Osteoblast (primary cell): ENCODE measurements at regions not wholly inside any gene's neighbourhood (a gene's known extent, or its start where the extent isn't known, plus 50 kb on each side); places are given as distances from the start of the nearest gene placed in this dataset.

ENCODE experiments used
- DNase-seq: peaks from one replicate; pipeline ENCODE4 v3.0.0; 2011; ENCODE audit warnings: low spot score, mixed read lengths; ENCODE audit not compliant: insufficient read length; ENCODE audit errors: missing footprints
- H2AFZ ChIP-seq: 2 replicates; pipeline ENCODE4 v1.6.0; 2011; ENCODE audit warnings: mild to moderate bottlenecking, low read length
- H3K27ac ChIP-seq: 2 replicates; pipeline ENCODE4 v1.5.1; 2011; ENCODE audit warnings: mild to moderate bottlenecking, low read depth, low read length, moderate library complexity
- H3K27me3 ChIP-seq: 2 replicates; pipeline ENCODE4 v1.6.0; 2012; ENCODE audit warnings: mild to moderate bottlenecking, control low read depth, inconsistent platforms, low read length, moderate library complexity; ENCODE audit not compliant: insufficient read depth
- H3K36me3 ChIP-seq: 2 replicates; pipeline ENCODE4 v1.5.1; 2011; ENCODE audit warnings: mild to moderate bottlenecking, low read length, control low read depth, moderate library complexity; ENCODE audit not compliant: insufficient read depth
- H3K4me1 ChIP-seq: 2 replicates; pipeline ENCODE4 v1.5.1; 2011; ENCODE audit warnings: mild to moderate bottlenecking, low read length, control low read depth, moderate library complexity; ENCODE audit not compliant: insufficient read depth
- H3K4me2 ChIP-seq: 2 replicates; pipeline ENCODE4 v1.6.0; 2011; ENCODE audit warnings: mild to moderate bottlenecking, low read length; ENCODE audit not compliant: insufficient read depth
- H3K4me3 ChIP-seq: fragments of 200-600 bp; sonication (generic); 3 replicates; pipeline ENCODE4 v1.5.1; 2012; ENCODE audit warnings: mild to moderate bottlenecking, low read length, inconsistent platforms; ENCODE audit not compliant: insufficient read depth
- H3K79me2 ChIP-seq: 2 replicates; pipeline ENCODE4 v1.6.0; 2012; ENCODE audit warnings: mild to moderate bottlenecking, low read length, control low read depth, inconsistent platforms; ENCODE audit not compliant: insufficient read depth
- H3K9me3 ChIP-seq: 2 replicates; pipeline ENCODE4 v1.5.1; 2011; ENCODE audit warnings: low read depth, low read length, control low read depth
- H4K20me1 ChIP-seq: 2 replicates; pipeline ENCODE4 v1.6.0; 2012; ENCODE audit warnings: mild to moderate bottlenecking, low read length, control low read depth; ENCODE audit not compliant: insufficient read depth
- CTCF ChIP-seq: IDR thresholded peaks from 2 replicates; pipeline ENCODE4 v1.5.1; 2011; ENCODE audit warnings: mild to moderate bottlenecking, low read depth, low read length, moderate library complexity; ENCODE audit errors: extremely low read depth

DNA sequence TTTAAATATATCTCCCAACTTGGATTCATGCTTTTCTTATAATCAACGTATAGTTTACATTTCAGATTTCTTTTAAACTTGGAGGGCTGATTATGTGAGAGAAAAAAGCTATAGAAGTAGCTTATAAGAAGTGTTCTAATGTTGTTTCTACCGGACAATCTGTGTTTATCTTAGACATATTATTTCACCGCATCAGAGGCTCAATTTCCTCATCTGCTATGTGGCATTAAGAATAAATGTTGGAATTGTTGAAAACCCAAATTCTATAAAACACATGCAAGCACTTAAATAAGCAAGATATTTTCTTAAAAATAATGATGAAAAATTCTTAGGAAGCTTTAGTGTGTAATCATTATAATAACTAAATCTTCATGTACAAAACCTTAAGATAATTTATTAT, 407.9 kb downstream of the HRH4 start:
- Histone ChIP-seq H2AFZ (no peak overlapping the region), H3K36me3 (no peaks in the 10 kb centered on the region), H3K27ac (no peak overlapping the region), H3K4me2 (no peak overlapping the region), H3K4me3 (no peak overlapping the region), H4K20me1 (no peaks in the 10 kb centered on the region), H3K79me2 (no peaks in the 10 kb centered on the region), H3K27me3 (no peaks in the 10 kb centered on the region), H3K9me3 (no peaks in the 10 kb centered on the region), H3K4me1 (no peaks in the 10 kb centered on the region)
- TF ChIP-seq CTCF: no peak
- no peak for DNase-seq

DNA sequence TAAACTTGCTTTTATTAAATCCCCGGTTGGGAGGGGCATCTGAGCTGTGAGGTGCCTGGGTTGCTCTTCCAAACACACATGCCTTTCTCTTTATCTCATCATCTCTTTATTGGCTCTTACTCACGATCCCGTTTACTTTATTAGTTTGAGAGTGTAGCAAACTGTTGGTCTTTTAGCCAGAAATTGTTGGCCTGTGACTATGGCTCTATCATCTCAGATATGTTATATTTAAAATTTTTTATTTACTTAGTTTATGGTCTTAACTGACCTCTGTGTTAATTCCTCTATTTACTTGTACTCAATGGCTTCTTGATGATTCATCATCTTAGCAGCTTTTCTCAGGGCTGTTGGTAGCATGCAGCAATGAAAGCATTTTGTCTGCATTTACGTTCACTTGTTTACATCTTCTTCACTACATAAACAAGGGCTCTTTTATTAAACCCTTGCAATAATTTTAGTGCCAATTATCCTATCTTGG, 408.4 kb downstream of the HRH4 start:
- Histone ChIP-seq H3K27me3 (no peaks in the 10 kb centered on the region), H3K4me1 (no peaks in the 10 kb centered on the region), H3K79me2 (no peaks in the 10 kb centered on the region), H3K27ac (no peak overlapping the region), H3K4me3 (no peak overlapping the region), H3K36me3 (no peaks in the 10 kb centered on the region), H3K4me2 (no peak overlapping the region), H4K20me1 (no peaks in the 10 kb centered on the region), H2AFZ (no peak overlapping the region), H3K9me3 (no peaks in the 10 kb centered on the region)
- TF ChIP-seq CTCF: no peak
- DNase-seq: no peak

DNA sequence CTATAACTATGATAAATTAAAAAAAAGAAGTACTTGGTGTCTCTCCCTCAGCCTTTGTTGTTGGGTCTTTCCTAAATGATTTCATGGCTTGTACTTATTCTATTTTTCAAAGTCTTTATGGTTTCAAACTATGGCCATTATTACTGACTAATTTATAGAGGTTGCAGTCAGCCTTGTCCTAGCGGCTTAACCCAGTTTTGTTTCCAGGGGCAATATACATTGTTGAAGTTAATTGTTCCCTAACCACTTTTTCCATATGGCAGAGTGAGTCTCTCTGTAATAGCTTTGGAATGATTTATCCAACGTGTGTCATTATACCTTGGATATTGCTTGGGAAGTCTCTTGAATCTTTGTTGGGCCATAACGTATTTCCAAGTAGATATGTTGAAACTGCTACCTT, 408.8 kb downstream of the HRH4 start:
- Histone ChIP-seq H3K79me2 (no peaks in the 10 kb centered on the region), H3K4me3 (no peak overlapping the region), H3K27ac (no peak overlapping the region), H3K4me2 (no peak overlapping the region), H3K9me3 (no peaks in the 10 kb centered on the region), H2AFZ (no peak overlapping the region), H4K20me1 (no peaks in the 10 kb centered on the region), H3K27me3 (no peaks in the 10 kb centered on the region), H3K4me1 (no peaks in the 10 kb centered on the region), H3K36me3 (no peaks in the 10 kb centered on the region)
- TF ChIP-seq CTCF: no peak
- no peak for DNase-seq

DNA sequence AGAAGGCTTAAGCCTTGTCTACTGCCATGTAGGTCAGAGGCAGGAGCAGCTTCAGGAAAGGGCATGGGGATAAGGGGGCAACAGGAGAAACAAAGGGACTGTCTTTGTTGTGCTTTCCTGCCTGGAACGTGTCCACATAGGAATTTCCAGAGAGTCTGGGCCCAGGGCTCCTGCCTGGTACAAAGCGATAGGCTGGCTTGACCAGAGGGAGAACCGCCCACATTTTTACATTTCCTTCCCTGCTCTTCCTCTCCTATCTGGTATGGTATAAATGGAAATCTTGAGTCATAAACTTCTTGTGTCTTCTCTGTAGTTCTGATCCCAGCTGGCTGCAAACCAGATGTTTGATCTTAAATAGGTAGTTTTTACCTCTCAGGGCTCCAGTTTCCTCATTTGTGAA, 414.8 kb downstream of the HRH4 start:
- H3K4me1 ChIP-seq: no peaks in the 10 kb centered on the region
- DNase-seq: no peak

More for the DNA sequence above, 414.8 kb downstream of the HRH4 start:
- TF ChIP-seq CTCF: no peak
- H3K4me2 ChIP-seq: no peak overlapping the region
- H2AFZ ChIP-seq: no peak overlapping the region
- H3K9me3 ChIP-seq: no peaks in the 10 kb centered on the region
- H3K36me3 ChIP-seq: no peaks in the 10 kb centered on the region
- no peaks in the 10 kb centered on the region for H4K20me1 ChIP-seq
- no peak overlapping the region for H3K27ac ChIP-seq
- H3K79me2 ChIP-seq: no peaks in the 10 kb centered on the region
- no peak overlapping the region for H3K4me3 ChIP-seq
- H3K27me3 ChIP-seq: no peaks in the 10 kb centered on the region
